OCI-LY3 (cell line): ENCODE measurements at regions not wholly inside any gene's neighbourhood (a gene's known extent, or its start where the extent isn't known, plus 50 kb on each side); places are given as distances from the start of the nearest gene placed in this dataset.

ENCODE experiments used
- H2AFZ ChIP-seq: fragments of 200-600, 300-600 bp; shearing (Covaris generic); 2 replicates; pipeline ENCODE4 v1.6.0; 2014; ENCODE audit warnings: antibody characterized with exemption, low read depth, low read length
- H3K27ac ChIP-seq: fragments of 200-600, 300-600 bp; sonication (generic); 2 replicates; pipeline ENCODE4 v1.5.1; 2014; ENCODE audit warnings: mild to moderate bottlenecking, low read length, moderate library complexity, mixed read lengths
- H3K27me3 ChIP-seq: fragments of 200-600, 300-600 bp; sonication (generic); 2 replicates; pipeline ENCODE4 v1.6.1; 2014; ENCODE audit warnings: low read depth, low read length, mixed read lengths
- H3K36me3 ChIP-seq: fragments of 200-600, 300-600 bp; sonication (generic); replicated peaks from 2 replicates; pipeline ENCODE3; 2014; ENCODE audit warnings: low read depth, low read length, mixed read lengths
- H3K4me1 ChIP-seq: fragments of 300-600, 200-600 bp; sonication (generic); 2 replicates; pipeline ENCODE4 v1.6.1; 2014; ENCODE audit warnings: low read length, mixed read lengths
- H3K4me2 ChIP-seq: fragments of 200-600, 300-600 bp; sonication (generic); 2 replicates; pipeline ENCODE4 v1.6.1; 2014; ENCODE audit warnings: low read length, mixed read lengths
- H3K4me3 ChIP-seq: fragments of 300-600, 200-600 bp; sonication (generic); 2 replicates; pipeline ENCODE4 v1.5.1; 2014; ENCODE audit warnings: antibody characterized with exemption, mild to moderate bottlenecking, low read length, moderate library complexity
- H3K79me2 ChIP-seq: fragments of 300-600, 200-600 bp; shearing (Covaris generic); 2 replicates; pipeline ENCODE4 v1.6.1; 2014; ENCODE audit warnings: mild to moderate bottlenecking, low read length, mixed read lengths
- H3K9ac ChIP-seq: fragments of 300-600, 200-600 bp; shearing (Covaris generic); 2 replicates; pipeline ENCODE4 v1.6.0; 2014; ENCODE audit warnings: mild to moderate bottlenecking, low read length, moderate library complexity
- H3K9me3 ChIP-seq: fragments of 200-600, 300-600 bp; shearing (Covaris generic); 2 replicates; pipeline ENCODE4 v1.6.1; 2014; ENCODE audit warnings: low read length, mixed read lengths; ENCODE audit not compliant: insufficient read depth
- H4K20me1 ChIP-seq: fragments of 200-600, 300-600 bp; sonication (generic); 2 replicates; pipeline ENCODE4 v1.6.1; 2016; ENCODE audit warnings: low read length, mixed read lengths; ENCODE audit not compliant: insufficient read depth
- CTCF ChIP-seq: fragments of 200-600, 300-600 bp; sonication (generic); IDR thresholded peaks from 2 replicates; pipeline ENCODE4 v1.5.1; 2014; ENCODE audit warnings: antibody characterized with exemption, low read length, low read depth
- EZH2phosphoT487 ChIP-seq: fragments of 200-600 bp; shearing (Covaris generic); IDR thresholded peaks from 2 replicates; pipeline ENCODE4 v1.6.1; 2018; ENCODE audit warnings: antibody characterized with exemption, mixed run types, low read depth

DNA sequence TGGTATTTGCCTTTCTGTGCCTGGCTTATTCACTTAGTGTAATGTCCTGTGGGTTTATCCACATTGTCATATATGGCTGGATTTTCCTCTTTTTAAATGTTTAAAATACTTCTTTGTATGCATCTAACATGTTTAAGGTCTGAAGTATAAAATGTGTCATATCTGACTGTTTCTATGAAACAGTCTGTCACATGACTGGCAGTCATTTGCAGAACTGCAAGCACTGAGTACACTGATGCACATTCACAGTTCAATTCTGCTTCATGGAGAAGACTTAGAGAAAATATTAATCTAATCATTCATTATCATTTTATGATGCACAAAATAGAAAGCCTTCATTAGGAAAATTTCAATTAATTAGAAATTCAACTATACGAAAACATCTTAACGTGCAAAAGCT is 119.7 kb upstream of the PRSS58 start:
- peaks cover 6% of the 10 kb centered on the region; the same call in 1 of the 2 replicates for H3K27me3 ChIP-seq
- no peak overlapping the region for H2AFZ ChIP-seq
- TF ChIP-seq CTCF (no peak), EZH2phosphoT487 (no peak)
- peaks cover 14% of the 10 kb centered on the region for H3K4me1 ChIP-seq
- H3K36me3 ChIP-seq = no peaks in the 10 kb centered on the region
- no peaks in the 10 kb centered on the region for H3K9me3 ChIP-seq
- no peak overlapping the region for H3K4me2 ChIP-seq
- H3K79me2 ChIP-seq = no peaks in the 10 kb centered on the region
- H3K4me3 ChIP-seq = no peak overlapping the region
- H4K20me1 ChIP-seq = no peaks in the 10 kb centered on the region
- no peak overlapping the region for H3K27ac ChIP-seq
- no peak overlapping the region for H3K9ac ChIP-seq

DNA sequence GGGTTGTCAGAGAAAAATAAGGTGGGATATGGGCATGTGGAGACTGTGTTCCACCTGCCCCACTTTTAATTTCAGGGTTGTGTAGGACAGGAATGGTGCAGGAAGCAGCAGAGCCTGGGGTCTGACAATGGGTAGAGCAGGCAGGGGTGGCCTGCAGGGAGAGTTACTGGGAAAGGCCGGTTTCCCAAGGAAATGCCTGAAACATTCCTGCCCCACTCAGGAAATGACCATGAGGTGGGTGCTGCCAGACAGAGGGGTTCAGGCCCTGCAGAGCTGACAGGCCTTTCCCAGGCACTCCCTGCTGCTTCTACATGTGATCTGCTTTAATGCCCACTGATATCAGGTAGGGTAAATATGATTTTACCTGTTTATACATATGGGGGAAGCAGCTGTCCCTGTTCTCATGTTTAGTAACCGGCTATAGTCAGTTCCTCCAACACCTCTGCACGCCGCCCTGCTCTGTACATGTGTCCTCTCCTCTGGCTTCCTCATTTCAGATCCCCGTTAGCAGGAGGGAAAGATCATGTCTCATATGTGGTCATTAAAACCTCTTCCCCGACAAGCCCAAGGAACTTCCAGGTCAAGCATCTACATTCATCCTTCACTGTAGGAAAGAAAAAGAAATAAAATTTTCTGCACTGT is 118.6 kb upstream of the PRSS58 start:
- no peak overlapping the region for H3K27ac ChIP-seq
- H3K36me3 ChIP-seq = no peaks in the 10 kb centered on the region
- no peak overlapping the region for H2AFZ ChIP-seq
- H3K27me3 ChIP-seq = peaks cover 6% of the 10 kb centered on the region; the same call in 1 of the 2 replicates
- no peak overlapping the region for H3K9ac ChIP-seq
- H3K4me2 ChIP-seq = peak overlapping the region; percentile 44
- H3K9me3 ChIP-seq = no peaks in the 10 kb centered on the region
- TF ChIP-seq CTCF (no peak), EZH2phosphoT487 (no peak)
- H3K4me3 ChIP-seq = no peak overlapping the region
- H4K20me1 ChIP-seq = no peaks in the 10 kb centered on the region
- H3K79me2 ChIP-seq = no peaks in the 10 kb centered on the region
- H3K4me1 ChIP-seq = peaks cover 14% of the 10 kb centered on the region

GRCh38 chr7:142375710-142376313 is 118.0 kb upstream of the PRSS58 start:
- Histone ChIP-seq H3K9me3 (no peaks in the 10 kb centered on the region), H3K4me3 (no peak overlapping the region), H4K20me1 (no peaks in the 10 kb centered on the region), H3K4me1 (peaks cover 14% of the 10 kb centered on the region), H3K79me2 (no peaks in the 10 kb centered on the region), H3K27ac (no peak overlapping the region), H3K9ac (no peak overlapping the region), H3K4me2 (0 out of 2 replicates have a peak overlapping the region, but pooled peaks have one; percentile 44), H3K36me3 (no peaks in the 10 kb centered on the region), H2AFZ (no peak overlapping the region), H3K27me3 (peaks cover 7% of the 10 kb centered on the region)
- TF ChIP-seq EZH2phosphoT487 (no peak), CTCF (peak; percentile 28)

GRCh38 chr7:142372727-142373126 is 114.9 kb upstream of the PRSS58 start:
- Histone ChIP-seq H3K4me2 (no peak overlapping the region), H3K79me2 (no peaks in the 10 kb centered on the region), H3K27ac (no peak overlapping the region), H3K9me3 (no peaks in the 10 kb centered on the region), H3K27me3 (peaks cover 12% of the 10 kb centered on the region), H2AFZ (no peak overlapping the region), H3K4me1 (peaks cover 14% of the 10 kb centered on the region), H4K20me1 (no peaks in the 10 kb centered on the region), H3K4me3 (no peak overlapping the region), H3K9ac (no peak overlapping the region), H3K36me3 (no peaks in the 10 kb centered on the region)
- TF ChIP-seq EZH2phosphoT487 = no peak
